ENCODE measurements at regions not wholly inside any gene's neighbourhood (a gene's known extent, or its start where the extent isn't known, plus 50 kb on each side); places are given as distances from the start of the nearest gene placed in this dataset.

DNA sequence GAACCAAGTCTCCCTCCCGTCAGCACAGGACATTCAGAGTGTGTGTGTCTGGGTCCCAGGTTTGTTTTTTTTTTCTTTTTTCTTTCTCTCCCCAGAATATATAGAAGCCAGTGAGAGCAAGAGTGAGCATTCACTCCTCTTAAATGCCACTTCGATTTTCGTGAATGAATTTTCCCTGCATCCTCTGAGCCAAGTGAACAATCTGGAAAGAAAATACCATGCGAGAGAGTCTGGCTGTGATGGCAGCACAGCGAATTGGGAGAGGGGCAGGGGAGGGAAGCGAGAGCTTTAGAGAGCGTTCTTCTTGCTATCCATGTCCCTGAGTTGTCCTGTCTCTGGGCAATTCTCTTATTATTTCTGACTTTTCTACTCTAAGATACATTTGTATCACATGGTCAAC lies 76.0 kb upstream of the RAB3GAP2 start:
- no peaks in the 10 kb centered on the region for H3K9me3 ChIP-seq (ENCODE audit: control insufficient read depth, low read depth, low read length)
- no peak for FAIRE-seq
- H3K27me3 ChIP-seq (ENCODE audit: control insufficient read depth, extremely low read depth, insufficient read depth, low read length): no peaks in the 10 kb centered on the region
- H2AFZ ChIP-seq (ENCODE audit: control insufficient read depth, low read length): no peak overlapping the region
- no peaks in the 10 kb centered on the region for H3K36me3 ChIP-seq (ENCODE audit: control insufficient read depth in 2 of 2, extremely low read depth in 1 of 2, insufficient read depth in 2 of 2, low read length in 2 of 2)
- H3K4me2 ChIP-seq (ENCODE audit: control insufficient read depth, extremely low read depth, insufficient read depth, low read depth, low read length): no peak overlapping the region
- H3K4me1 ChIP-seq (ENCODE audit: control insufficient read depth, extremely low read depth, insufficient read depth, low read length): peaks cover 2% of the 10 kb centered on the region
- no peaks in the 10 kb centered on the region for H4K20me1 ChIP-seq (ENCODE audit: control insufficient read depth, extremely low read depth, insufficient read depth, low read length)
- no peak for DNase-seq (ENCODE audit: low read depth, low spot score)
- no peaks in the 10 kb centered on the region for H3K9me1 ChIP-seq (ENCODE audit: control insufficient read depth, extremely low read depth, insufficient read depth, low read length)
- H3K4me3 ChIP-seq (ENCODE audit: control insufficient read depth in 2 of 3, extremely low read depth in 1 of 3, insufficient read depth in 2 of 3, low read depth in 1 of 3, low read length in 3 of 3): no peak overlapping the region
- TF ChIP-seq, protein P1, sequence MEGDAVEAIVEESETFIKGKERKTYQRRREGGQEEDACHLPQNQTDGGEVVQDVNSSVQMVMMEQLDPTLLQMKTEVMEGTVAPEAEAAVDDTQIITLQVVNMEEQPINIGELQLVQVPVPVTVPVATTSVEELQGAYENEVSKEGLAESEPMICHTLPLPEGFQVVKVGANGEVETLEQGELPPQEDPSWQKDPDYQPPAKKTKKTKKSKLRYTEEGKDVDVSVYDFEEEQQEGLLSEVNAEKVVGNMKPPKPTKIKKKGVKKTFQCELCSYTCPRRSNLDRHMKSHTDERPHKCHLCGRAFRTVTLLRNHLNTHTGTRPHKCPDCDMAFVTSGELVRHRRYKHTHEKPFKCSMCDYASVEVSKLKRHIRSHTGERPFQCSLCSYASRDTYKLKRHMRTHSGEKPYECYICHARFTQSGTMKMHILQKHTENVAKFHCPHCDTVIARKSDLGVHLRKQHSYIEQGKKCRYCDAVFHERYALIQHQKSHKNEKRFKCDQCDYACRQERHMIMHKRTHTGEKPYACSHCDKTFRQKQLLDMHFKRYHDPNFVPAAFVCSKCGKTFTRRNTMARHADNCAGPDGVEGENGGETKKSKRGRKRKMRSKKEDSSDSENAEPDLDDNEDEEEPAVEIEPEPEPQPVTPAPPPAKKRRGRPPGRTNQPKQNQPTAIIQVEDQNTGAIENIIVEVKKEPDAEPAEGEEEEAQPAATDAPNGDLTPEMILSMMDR (optimal IDR thresholded peaks at IDR 0.05 in 1 of 3, IDR thresholded peaks at IDR 0.05 in 1 of 3, conservative IDR thresholded peaks at IDR 0.05 in 1 of 3; ENCODE audit: extremely low read depth in 1 of 3, insufficient read depth in 2 of 3, low read length in 3 of 3): no peak
- no peak for TF ChIP-seq EZH2 (IDR thresholded peaks at IDR 0.05; ENCODE audit: low read length)
- dilution Hi-C loops (cut with MboI; ENCODE audit: extremely low pct_ligation_motif_present, low sequenced_read_pairs): no loop called here
- H3K27ac ChIP-seq (ENCODE audit: control insufficient read depth, insufficient read depth, low read length): no peak overlapping the region
- no peaks in the 10 kb centered on the region for H3K79me2 ChIP-seq (ENCODE audit: control insufficient read depth, insufficient read depth, low read length)
- H3K9ac ChIP-seq (ENCODE audit: control insufficient read depth, extremely low read depth, insufficient read depth, low read length): no peak overlapping the region

DNA sequence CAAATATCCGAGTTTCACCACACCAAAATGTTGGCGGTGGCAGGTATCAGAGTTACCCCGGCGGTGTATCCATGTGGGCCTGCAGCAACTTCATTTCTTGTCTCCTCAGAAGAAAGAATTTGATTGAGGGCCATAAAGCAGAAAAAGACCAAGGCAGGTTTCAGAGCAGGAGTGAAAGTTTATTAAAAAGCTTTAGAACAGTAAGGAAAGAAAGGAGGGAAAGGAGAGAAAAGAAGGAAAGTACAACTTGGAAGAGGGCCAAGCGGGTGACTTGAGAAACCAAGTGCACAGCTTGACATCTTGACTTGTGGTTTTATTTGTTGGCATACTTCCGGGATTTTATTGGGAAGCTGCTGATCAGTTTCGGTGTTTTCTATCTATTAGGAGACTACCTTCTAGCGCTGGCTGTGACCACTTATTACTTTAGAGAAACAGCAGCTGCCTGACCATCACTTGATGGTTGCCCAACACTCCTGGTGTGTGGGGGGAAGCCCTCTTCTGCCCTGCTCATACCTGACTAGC lies 75.5 kb upstream of the RAB3GAP2 start:
- Histone ChIP-seq H2AFZ (ENCODE audit: control insufficient read depth, low read length) (no peak overlapping the region), H3K36me3 (ENCODE audit: control insufficient read depth in 2 of 2, extremely low read depth in 1 of 2, insufficient read depth in 2 of 2, low read length in 2 of 2) (no peaks in the 10 kb centered on the region), H3K27me3 (ENCODE audit: control insufficient read depth, extremely low read depth, insufficient read depth, low read length) (no peaks in the 10 kb centered on the region), H3K4me1 (ENCODE audit: control insufficient read depth, extremely low read depth, insufficient read depth, low read length) (peaks cover 2% of the 10 kb centered on the region), H3K4me2 (ENCODE audit: control insufficient read depth, extremely low read depth, insufficient read depth, low read depth, low read length) (no peak overlapping the region), H3K27ac (ENCODE audit: control insufficient read depth, insufficient read depth, low read length) (no peak overlapping the region), H3K9ac (ENCODE audit: control insufficient read depth, extremely low read depth, insufficient read depth, low read length) (no peak overlapping the region), H3K9me3 (ENCODE audit: control insufficient read depth, low read depth, low read length) (no peaks in the 10 kb centered on the region), H3K79me2 (ENCODE audit: control insufficient read depth, insufficient read depth, low read length) (no peaks in the 10 kb centered on the region), H4K20me1 (ENCODE audit: control insufficient read depth, extremely low read depth, insufficient read depth, low read length) (no peaks in the 10 kb centered on the region), H3K4me3 (ENCODE audit: control insufficient read depth in 2 of 3, extremely low read depth in 1 of 3, insufficient read depth in 2 of 3, low read depth in 1 of 3, low read length in 3 of 3) (no peak overlapping the region), H3K9me1 (ENCODE audit: control insufficient read depth, extremely low read depth, insufficient read depth, low read length) (no peaks in the 10 kb centered on the region)
- DNase-seq (ENCODE audit: low read depth, low spot score): no peak
- dilution Hi-C loops (cut with MboI; ENCODE audit: extremely low pct_ligation_motif_present, low sequenced_read_pairs): no loop called here
- FAIRE-seq: no peak
- TF ChIP-seq EZH2 (IDR thresholded peaks at IDR 0.05; ENCODE audit: low read length): no peak
- TF ChIP-seq, protein P1 (optimal IDR thresholded peaks at IDR 0.05 in 1 of 3, IDR thresholded peaks at IDR 0.05 in 1 of 3, conservative IDR thresholded peaks at IDR 0.05 in 1 of 3; ENCODE audit: extremely low read depth in 1 of 3, insufficient read depth in 2 of 3, low read length in 3 of 3): no peak
